GM23338 (cell line): ENCODE measurements at regions not wholly inside any gene's neighbourhood (a gene's known extent, or its start where the extent isn't known, plus 50 kb on each side); places are given as distances from the start of the nearest gene placed in this dataset.

ENCODE experiments used
- ATAC-seq: fragments of 200-7000 bp; cut with Tn5 transposase; 3 replicates; pipeline ENCODE4 v1.9.1; 2020
- DNase-seq: peaks from one replicate; pipeline ENCODE4 v3.0.0-alpha.2; 2015; ENCODE audit warnings: low spot score
- H2AFZ ChIP-seq: fragments of 200-600 bp; sonication (generic); 2 replicates; pipeline ENCODE4 v1.8.0; 2016; ENCODE audit warnings: antibody characterized with exemption, mild to moderate bottlenecking, moderate library complexity
- H3F3A ChIP-seq: fragments of 200-600 bp; sonication (generic); replicated peaks from 2 replicates; pipeline ENCODE4 v1.8.0; 2017; ENCODE audit warnings: antibody characterized with exemption, mixed run types, low read depth
- H3K27ac ChIP-seq: fragments of 200-600 bp; sonication (generic); 2 replicates; pipeline ENCODE4 v1.6.1; 2016; ENCODE audit warnings: low read depth
- H3K27me3 ChIP-seq: fragments of 200-600 bp; sonication (generic); 2 replicates; pipeline ENCODE4 v1.8.0; 2016; ENCODE audit warnings: mild to moderate bottlenecking, mixed run types, moderate library complexity; ENCODE audit not compliant: insufficient read depth
- H3K36me3 ChIP-seq: fragments of 200-600 bp; sonication (generic); 2 replicates; pipeline ENCODE4 v1.8.0; 2016; ENCODE audit warnings: mild to moderate bottlenecking; ENCODE audit not compliant: insufficient read depth
- H3K4me1 ChIP-seq: fragments of 200-600 bp; sonication (generic); 2 replicates; pipeline ENCODE4 v1.8.0; 2016; ENCODE audit warnings: mild to moderate bottlenecking, moderate library complexity; ENCODE audit not compliant: insufficient read depth
- H3K4me2 ChIP-seq: fragments of 200-600 bp; sonication (generic); 2 replicates; pipeline ENCODE4 v1.7.1; 2017; ENCODE audit warnings: mixed run types
- H3K4me3 ChIP-seq: fragments of 200-600 bp; sonication (generic); 2 replicates; pipeline ENCODE4 v1.6.1; 2016; ENCODE audit warnings: mixed run types
- H3K79me2 ChIP-seq: fragments of 200-600 bp; sonication (generic); replicated peaks from 2 replicates; pipeline ENCODE4 v1.8.0; 2017; ENCODE audit warnings: mild to moderate bottlenecking; ENCODE audit not compliant: insufficient read depth
- H3K9me2 ChIP-seq: fragments of 200-600 bp; sonication (generic); 2 replicates; pipeline ENCODE4 v1.8.0; 2017; ENCODE audit not compliant: insufficient read depth
- H4K20me1 ChIP-seq: fragments of 200-600 bp; sonication (generic); replicated peaks from 2 replicates; pipeline ENCODE4 v1.8.0; 2017; ENCODE audit warnings: mild to moderate bottlenecking; ENCODE audit not compliant: insufficient read depth
- H3K27ac Mint-ChIP-seq: 2 replicates; pipeline ENCODE4 v1.8.0; 2020; ENCODE audit warnings: inconsistent platforms, mild to moderate bottlenecking, moderate library complexity, mixed read lengths
- H3K27me3 Mint-ChIP-seq: 3 replicates; pipeline ENCODE4 v1.8.0; 2022; ENCODE audit warnings: low read depth, mild to moderate bottlenecking, moderate library complexity, mixed read lengths, inconsistent platforms; ENCODE audit not compliant: insufficient read depth, poor library complexity
- H3K36me3 Mint-ChIP-seq: 3 replicates; pipeline ENCODE4 v1.8.0; 2021; ENCODE audit warnings: low read depth, mild to moderate bottlenecking, inconsistent platforms, moderate library complexity, mixed read lengths
- H3K4me1 Mint-ChIP-seq: 3 replicates; pipeline ENCODE4 v1.8.0; 2020; ENCODE audit warnings: mild to moderate bottlenecking, inconsistent platforms, mixed read lengths
- H3K4me3 Mint-ChIP-seq: 3 replicates; pipeline ENCODE4 v1.8.0; 2021; ENCODE audit warnings: moderate library complexity, mild to moderate bottlenecking, inconsistent platforms, mixed read lengths
- H3K9me3 Mint-ChIP-seq: 3 replicates; pipeline ENCODE4 v1.8.0; 2020; ENCODE audit warnings: moderate library complexity, mild to moderate bottlenecking, inconsistent platforms, mixed read lengths
- CTCF ChIP-seq, 2 experiments: fragments of 200-600 bp in 1 of 2; sonication (generic) in 1 of 2; conservative IDR thresholded peaks; 2 replicates each; pipeline versions ENCODE4 v1.5.1 to v1.6.1; 2016 to 2017; ENCODE audit warnings: antibody characterized with exemption in 2 of 2, low read depth in 2 of 2, mild to moderate bottlenecking in 2 of 2, moderate library complexity in 1 of 2
- ETS1 ChIP-seq: IDR thresholded peaks from 2 replicates; pipeline ENCODE4 v1.6.1; 2016; ENCODE audit warnings: antibody characterized with exemption
- EZH2 ChIP-seq: fragments of 200-600 bp; sonication (generic); IDR thresholded peaks from one replicate; pipeline ENCODE4 v1.8.0; 2017; ENCODE audit warnings: antibody characterized with exemption, mild to moderate bottlenecking, low read depth; ENCODE audit not compliant: unreplicated experiment
- JUNB ChIP-seq: IDR thresholded peaks from one replicate; pipeline ENCODE4 v1.6.1; 2016; ENCODE audit warnings: antibody characterized with exemption; ENCODE audit not compliant: unreplicated experiment
- POLR2AphosphoS5 ChIP-seq: IDR thresholded peaks from 2 replicates; pipeline ENCODE4 v1.6.1; 2016; ENCODE audit warnings: antibody characterized with exemption, low read depth
- REST ChIP-seq: IDR thresholded peaks from one replicate; pipeline ENCODE4 v1.6.1; 2018; ENCODE audit warnings: antibody characterized with exemption; ENCODE audit not compliant: unreplicated experiment
- ZNF462 ChIP-seq: fragments of 250-450 bp; sonication (Bioruptor Pico); IDR thresholded peaks from 2 replicates; pipeline ENCODE4 v1.5.0; 2020; ENCODE audit warnings: mild to moderate bottlenecking, moderate library complexity

- H2AFZ ChIP-seq, result no peak overlapping the region
- ATAC-seq (no peak), DNase-seq (no peak)
- Mint-ChIP-seq H3K27ac (no peak overlapping the region), H3K4me3 (no peak overlapping the region), H3K4me1 (peaks cover under 1% of the 10 kb centered on the region; the same call in 2 of the 3 replicates), H3K9me3 (no peaks in the 10 kb centered on the region), H3K27me3 (peaks cover 17% of the 10 kb centered on the region), H3K36me3 (no peaks in the 10 kb centered on the region)
- H4K20me1 ChIP-seq, result no peaks in the 10 kb centered on the region
- no peaks in the 10 kb centered on the region for H3K27me3 ChIP-seq
- H3K79me2 ChIP-seq, result no peaks in the 10 kb centered on the region
- no peak overlapping the region for H3K27ac ChIP-seq
- H3K9me2 ChIP-seq, result no peaks in the 10 kb centered on the region
- TF ChIP-seq REST (no peak), ETS1 (no peak), ZNF462 (CRISPR knock-in tag) (no peak), JUNB (no peak), POLR2AphosphoS5 (no peak), EZH2 (no peak), CTCF (conservative IDR thresholded peaks at IDR 0.05; ENCODE audit: low read depth in 2 of 2) (no peak)
- H3K4me3 ChIP-seq, result no peak overlapping the region
- H3K4me2 ChIP-seq, result no peak overlapping the region
- H3F3A ChIP-seq, result no peaks in the 10 kb centered on the region
- H3K4me1 ChIP-seq, result no peaks in the 10 kb centered on the region
- no peaks in the 10 kb centered on the region for H3K36me3 ChIP-seq
Observed at GRCh38 chr17:79280866-79281572, 206.4 kb downstream of the ENGASE start.
